ENCODE measurements at regions not wholly inside any gene's neighbourhood (a gene's known extent, or its start where the extent isn't known, plus 50 kb on each side); places are given as distances from the start of the nearest gene placed in this dataset.

DNA sequence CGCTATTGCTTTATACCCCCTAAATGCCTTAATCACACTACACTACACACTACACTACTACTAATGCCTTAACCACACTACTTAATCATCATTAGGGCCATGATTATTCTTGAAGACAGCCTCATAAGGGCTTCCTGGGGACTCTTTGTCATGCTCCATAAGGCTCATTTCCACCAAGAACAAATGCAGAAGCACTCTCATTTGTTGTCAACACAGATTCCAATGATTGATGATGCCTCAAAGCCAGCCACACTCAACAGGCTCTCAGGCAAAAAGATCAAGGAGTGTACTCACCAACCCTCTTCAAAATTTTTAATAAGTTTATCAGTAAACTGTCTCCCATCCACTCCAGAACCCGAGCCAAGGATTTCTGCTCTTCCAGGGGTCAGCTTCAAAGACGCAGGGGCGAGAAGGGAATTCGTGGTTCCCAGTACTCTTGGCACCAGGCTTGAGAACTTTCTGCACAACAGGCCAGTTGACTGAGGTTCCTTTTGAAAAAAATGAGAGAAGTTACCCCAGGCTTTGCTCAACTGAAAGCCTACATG lies 204.7 kb upstream of the GUCY1A2 start:
- no peak for DNase-seq (ENCODE audit: insufficient read length, low spot score)
- TF ChIP-seq SPI1 (IDR thresholded peaks at IDR 0.05; ENCODE audit: low read depth, low read length) (no peak), PAX5 (IDR thresholded peaks at IDR 0.05; ENCODE audit: insufficient read depth, low read length, severe bottlenecking) (no peak)
- FAIRE-seq, result no peak

DNA sequence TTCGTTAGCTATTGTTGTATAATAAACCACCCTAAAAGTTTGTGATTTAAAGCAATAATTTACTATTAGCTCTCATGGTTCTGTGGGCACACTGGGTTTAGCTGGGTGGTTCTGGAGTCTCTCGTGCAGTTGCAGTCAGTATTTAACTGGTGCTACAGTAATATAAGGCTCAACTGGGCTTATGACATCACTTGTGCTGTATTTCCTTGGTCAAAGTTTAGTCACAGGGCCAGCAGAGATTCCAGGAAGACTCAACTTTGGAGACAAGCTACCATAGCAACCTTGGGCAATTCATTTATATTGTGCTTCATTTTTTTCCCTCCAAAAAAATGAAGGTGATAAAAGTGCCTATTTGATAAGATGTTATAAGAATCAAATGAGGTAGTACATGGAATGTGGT lies 204.2 kb upstream of the GUCY1A2 start:
- no peak for TF ChIP-seq PAX5 (IDR thresholded peaks at IDR 0.05; ENCODE audit: insufficient read depth, low read length, severe bottlenecking)
- TF ChIP-seq POU2F2 (IDR thresholded peaks at IDR 0.05; ENCODE audit: low read depth, low read length), result no peak
- TF ChIP-seq POLR2AphosphoS5 (IDR thresholded peaks at IDR 0.05; ENCODE audit: low read depth, low read length), result no peak
- no peak for TF ChIP-seq TAF1 (IDR thresholded peaks at IDR 0.05; ENCODE audit: low read depth, low read length)
- no peak for TF ChIP-seq SPI1 (IDR thresholded peaks at IDR 0.05; ENCODE audit: low read depth, low read length)
- TF ChIP-seq POLR2A (IDR thresholded peaks at IDR 0.05; ENCODE audit: low read depth, low read length), result no peak
- FAIRE-seq (no peak), DNase-seq (ENCODE audit: insufficient read length, low spot score) (no peak)

DNA sequence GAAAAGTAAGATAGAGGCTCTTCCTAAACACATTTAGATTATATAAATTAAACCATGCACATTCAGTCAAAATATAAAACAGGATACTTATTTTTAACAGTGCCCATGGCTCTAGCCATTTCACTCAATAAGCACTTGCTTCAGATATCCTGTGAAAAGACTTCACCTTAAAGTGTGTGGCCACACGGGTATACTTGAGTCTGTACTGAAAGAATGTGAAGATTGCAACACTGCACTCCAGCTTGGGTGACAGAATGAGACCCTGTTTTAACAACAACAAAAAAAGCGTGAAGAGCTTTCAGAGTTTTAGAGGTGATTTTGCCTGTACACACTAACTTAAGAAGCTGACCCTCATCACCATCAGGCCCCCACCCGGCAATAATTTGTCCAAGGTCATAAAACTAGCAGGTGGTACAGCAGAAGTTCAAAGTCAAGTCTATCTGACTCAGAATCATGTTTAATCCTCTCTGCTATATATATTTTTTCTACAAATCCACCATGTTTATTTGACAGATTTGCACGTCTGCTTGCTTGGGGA lies 203.5 kb upstream of the GUCY1A2 start:
- FAIRE-seq, result no peak
- DNase-seq (ENCODE audit: insufficient read length, low spot score), result no peak
- no peak for TF ChIP-seq TAF1 (IDR thresholded peaks at IDR 0.05; ENCODE audit: low read depth, low read length)
- TF ChIP-seq POU2F2 (IDR thresholded peaks at IDR 0.05; ENCODE audit: low read depth, low read length), result no peak
- no peak for TF ChIP-seq PAX5 (IDR thresholded peaks at IDR 0.05; ENCODE audit: insufficient read depth, low read length, severe bottlenecking)
- no peak for TF ChIP-seq SPI1 (IDR thresholded peaks at IDR 0.05; ENCODE audit: low read depth, low read length)
- TF ChIP-seq POLR2AphosphoS5 (IDR thresholded peaks at IDR 0.05; ENCODE audit: low read depth, low read length), result no peak
- TF ChIP-seq POLR2A (IDR thresholded peaks at IDR 0.05; ENCODE audit: low read depth, low read length), result no peak

DNA sequence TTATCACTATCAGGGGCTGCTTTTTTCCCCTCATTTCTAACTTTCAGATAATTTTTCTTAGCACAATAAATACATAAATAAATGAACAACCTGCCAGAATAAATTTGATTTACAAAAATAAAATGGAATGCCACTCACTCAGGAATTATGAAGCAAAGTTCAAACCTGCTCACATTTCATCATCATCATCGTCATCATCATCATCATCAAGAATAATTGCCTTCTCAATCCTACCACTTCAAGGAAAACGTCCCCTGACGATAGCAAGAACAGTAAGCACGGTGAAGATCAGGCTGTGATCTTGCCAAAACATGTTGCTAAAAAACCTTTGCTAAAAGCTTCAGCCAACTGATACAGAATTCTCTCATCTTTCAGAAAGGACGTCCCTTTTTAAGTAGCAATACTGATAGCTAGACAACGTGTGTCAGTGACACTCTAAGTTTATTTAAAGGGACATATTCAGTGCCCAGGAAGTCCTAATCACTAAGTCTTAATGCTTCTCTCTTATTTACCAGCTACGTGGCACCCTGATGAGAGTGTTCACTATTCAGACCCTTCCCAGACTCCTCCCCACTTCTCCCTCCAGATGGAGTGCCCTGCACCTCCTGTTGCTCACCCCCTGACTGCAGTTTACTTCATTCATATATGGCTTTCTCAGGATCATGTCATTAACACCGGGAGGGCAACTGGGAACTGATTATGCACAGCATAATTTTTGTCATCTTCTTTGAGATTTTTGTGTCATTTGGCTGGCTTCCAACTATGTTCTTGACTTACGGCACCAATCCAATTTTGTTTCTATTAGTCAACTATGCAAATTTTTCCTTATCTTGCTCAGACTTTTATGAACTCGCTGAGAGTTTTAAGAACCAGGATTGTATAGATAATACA lies 200.1 kb upstream of the GUCY1A2 start:
- TF ChIP-seq PAX5 (IDR thresholded peaks at IDR 0.05; ENCODE audit: insufficient read depth, low read length, severe bottlenecking) (no peak), POLR2AphosphoS5 (IDR thresholded peaks at IDR 0.05; ENCODE audit: low read depth, low read length) (no peak), TAF1 (IDR thresholded peaks at IDR 0.05; ENCODE audit: low read depth, low read length) (no peak), SPI1 (IDR thresholded peaks at IDR 0.05; ENCODE audit: low read depth, low read length) (no peak), POLR2A (IDR thresholded peaks at IDR 0.05; ENCODE audit: low read depth, low read length) (no peak), POU2F2 (IDR thresholded peaks at IDR 0.05; ENCODE audit: low read depth, low read length) (no peak)
- no peak for FAIRE-seq
- no peak for DNase-seq (ENCODE audit: insufficient read length, low spot score)

DNA sequence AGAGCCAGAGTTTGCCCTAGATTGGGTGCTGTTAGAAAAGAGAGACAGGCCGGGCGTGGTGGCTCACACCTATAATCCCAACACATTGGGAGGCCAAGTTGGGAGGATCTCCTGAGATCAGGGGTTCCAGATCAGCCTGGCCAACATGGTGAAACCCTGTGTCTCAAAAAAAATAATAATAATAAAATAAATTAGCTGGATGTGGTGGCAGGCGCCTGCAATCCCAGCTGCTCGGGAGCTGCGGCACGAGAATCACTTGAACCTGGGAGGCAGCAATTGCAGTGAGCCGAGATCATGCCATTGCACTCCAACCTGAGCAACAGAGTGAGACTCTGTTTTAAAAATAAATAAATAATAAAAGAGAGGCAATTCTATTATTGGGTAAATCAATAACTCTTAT lies 199.2 kb upstream of the GUCY1A2 start:
- TF ChIP-seq TAF1 (IDR thresholded peaks at IDR 0.05; ENCODE audit: low read depth, low read length), result no peak
- TF ChIP-seq POU2F2 (IDR thresholded peaks at IDR 0.05; ENCODE audit: low read depth, low read length), result no peak

DNA sequence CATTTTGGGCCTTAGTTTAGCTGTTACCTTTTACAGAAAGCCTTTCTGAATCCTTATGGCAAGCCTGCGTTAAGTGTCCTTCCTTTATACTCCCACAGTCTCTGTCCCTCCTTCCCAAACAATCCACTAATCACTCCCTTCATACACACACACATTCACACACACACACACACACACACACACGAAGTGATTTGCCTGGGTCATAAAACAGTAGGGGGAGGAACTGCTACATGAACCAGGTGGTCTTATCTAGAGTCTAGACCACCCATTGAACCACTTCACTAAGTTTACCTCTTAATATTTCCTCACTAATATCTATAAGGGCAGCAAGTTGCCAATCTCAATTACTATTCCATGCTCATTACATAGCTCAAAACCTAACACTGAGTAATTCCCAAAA lies 196.7 kb upstream of the GUCY1A2 start:
- no peak for FAIRE-seq
- DNase-seq (ENCODE audit: insufficient read length, low spot score), result no peak
- no peak for TF ChIP-seq SPI1 (IDR thresholded peaks at IDR 0.05; ENCODE audit: low read depth, low read length)
- no peak for TF ChIP-seq POLR2A (IDR thresholded peaks at IDR 0.05; ENCODE audit: low read depth, low read length)
- no peak for TF ChIP-seq POU2F2 (IDR thresholded peaks at IDR 0.05; ENCODE audit: low read depth, low read length)

More for the DNA sequence above, 199.2 kb upstream of the GUCY1A2 start:
- DNase-seq (ENCODE audit: insufficient read length, low spot score) (no peak), FAIRE-seq (no peak)

DNA sequence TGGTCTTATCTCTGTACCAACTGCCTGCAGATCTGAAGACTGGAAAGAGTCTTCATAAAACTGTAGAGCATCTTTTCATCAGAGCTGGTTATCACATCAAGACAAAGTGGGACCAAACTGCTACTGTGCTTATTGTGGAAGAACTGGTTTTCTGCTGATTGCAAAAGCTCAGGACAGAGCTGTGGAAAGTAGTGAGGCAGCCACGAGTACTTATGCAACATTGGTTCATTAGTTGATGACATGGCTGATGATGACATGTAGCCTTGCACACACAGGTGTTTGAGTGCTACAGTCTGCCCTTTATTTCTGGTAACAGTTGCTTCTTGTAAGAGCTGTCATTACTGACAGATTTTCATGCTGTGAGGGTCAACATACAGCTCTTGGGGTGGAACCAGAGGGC lies 185.4 kb upstream of the GUCY1A2 start:
- FAIRE-seq, result no peak
- no peak for DNase-seq (ENCODE audit: insufficient read length, low spot score)
- TF ChIP-seq POU2F2 (IDR thresholded peaks at IDR 0.05; ENCODE audit: low read depth, low read length) (no peak), PAX5 (IDR thresholded peaks at IDR 0.05; ENCODE audit: insufficient read depth, low read length, severe bottlenecking) (no peak), POLR2AphosphoS5 (IDR thresholded peaks at IDR 0.05; ENCODE audit: low read depth, low read length) (no peak), TAF1 (IDR thresholded peaks at IDR 0.05; ENCODE audit: low read depth, low read length) (no peak)

DNA sequence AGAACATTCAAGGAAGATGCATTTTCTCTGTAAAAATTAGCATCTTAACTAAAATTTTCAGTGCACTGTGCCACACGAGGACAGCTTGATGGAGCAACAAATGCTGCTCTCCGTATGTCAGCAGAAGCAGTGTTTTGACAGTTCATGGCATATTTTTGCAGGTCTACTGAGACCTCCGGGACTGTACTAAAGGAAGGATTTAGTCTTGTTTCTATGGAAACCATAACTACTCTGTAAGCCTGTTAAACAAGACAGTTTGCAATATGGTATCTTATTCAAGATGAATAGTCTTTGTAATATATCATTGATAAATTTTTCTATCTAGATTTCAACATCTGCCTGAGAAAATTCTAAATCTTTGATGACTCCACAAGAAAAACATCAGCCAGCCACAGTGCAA lies 184.0 kb upstream of the GUCY1A2 start:
- no peak for FAIRE-seq
- no peak for TF ChIP-seq PAX5 (IDR thresholded peaks at IDR 0.05; ENCODE audit: insufficient read depth, low read length, severe bottlenecking)
- TF ChIP-seq POLR2AphosphoS5 (IDR thresholded peaks at IDR 0.05; ENCODE audit: low read depth, low read length), result no peak
- TF ChIP-seq SPI1 (IDR thresholded peaks at IDR 0.05; ENCODE audit: low read depth, low read length), result no peak
- TF ChIP-seq TAF1 (IDR thresholded peaks at IDR 0.05; ENCODE audit: low read depth, low read length), result no peak
- TF ChIP-seq POLR2A (IDR thresholded peaks at IDR 0.05; ENCODE audit: low read depth, low read length), result no peak
- TF ChIP-seq POU2F2 (IDR thresholded peaks at IDR 0.05; ENCODE audit: low read depth, low read length), result no peak
- no peak for DNase-seq (ENCODE audit: insufficient read length, low spot score)

DNA sequence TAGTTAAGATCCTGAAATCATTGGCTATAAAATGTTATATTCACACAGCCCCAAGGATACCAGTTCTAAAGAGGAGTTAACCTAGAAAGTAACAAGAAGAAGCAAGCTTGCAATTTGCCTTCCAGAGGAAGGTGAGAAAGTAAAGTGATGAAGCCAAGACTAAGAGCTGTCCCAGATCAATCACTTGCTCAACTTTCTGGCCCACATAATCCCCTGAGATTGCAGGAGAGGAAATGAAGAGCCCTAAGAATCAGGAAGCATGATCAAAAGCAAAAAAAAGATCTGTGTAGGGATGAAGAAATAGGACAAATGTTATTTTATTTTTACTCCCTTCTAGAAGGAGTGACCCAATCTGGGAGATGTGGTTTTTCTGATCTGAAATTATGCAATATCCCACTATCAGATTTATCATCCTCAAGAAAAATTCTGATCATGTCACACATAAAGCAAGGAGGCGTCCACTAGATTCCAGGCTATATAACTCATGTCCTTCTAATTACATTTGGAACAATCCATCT lies 180.3 kb upstream of the GUCY1A2 start:
- FAIRE-seq (no peak), DNase-seq (ENCODE audit: insufficient read length, low spot score) (no peak)

DNA sequence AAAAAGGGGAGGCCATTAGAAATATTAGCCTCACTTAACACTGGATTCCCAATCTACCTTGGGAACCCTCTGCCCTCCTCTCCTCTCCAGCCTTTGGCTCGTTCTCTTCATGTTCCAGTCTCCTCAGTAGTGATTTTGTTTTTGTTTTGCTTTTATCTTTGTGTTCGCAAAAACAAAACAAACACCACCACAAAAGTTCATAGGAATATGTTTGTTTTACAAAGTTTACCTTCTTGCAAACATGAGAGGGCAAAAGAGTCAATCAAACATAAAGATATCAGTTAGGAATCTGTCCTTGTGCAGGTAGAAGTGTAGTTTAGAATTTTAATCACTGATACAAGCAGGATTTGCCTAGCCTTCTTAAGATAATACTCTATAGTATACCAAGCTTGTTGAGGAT lies 179.7 kb upstream of the GUCY1A2 start:
- FAIRE-seq, result no peak
- DNase-seq (ENCODE audit: insufficient read length, low spot score), result no peak
- no peak for TF ChIP-seq TAF1 (IDR thresholded peaks at IDR 0.05; ENCODE audit: low read depth, low read length)
- TF ChIP-seq POLR2A (IDR thresholded peaks at IDR 0.05; ENCODE audit: low read depth, low read length), result no peak

More for the DNA sequence above, 180.3 kb upstream of the GUCY1A2 start:
- TF ChIP-seq POU2F2 (IDR thresholded peaks at IDR 0.05; ENCODE audit: low read depth, low read length) (no peak), SPI1 (IDR thresholded peaks at IDR 0.05; ENCODE audit: low read depth, low read length) (no peak), TAF1 (IDR thresholded peaks at IDR 0.05; ENCODE audit: low read depth, low read length) (no peak), POLR2AphosphoS5 (IDR thresholded peaks at IDR 0.05; ENCODE audit: low read depth, low read length) (no peak), PAX5 (IDR thresholded peaks at IDR 0.05; ENCODE audit: insufficient read depth, low read length, severe bottlenecking) (no peak), POLR2A (IDR thresholded peaks at IDR 0.05; ENCODE audit: low read depth, low read length) (no peak)
